ENCODE measurements at regions not wholly inside any gene's neighbourhood (a gene's known extent, or its start where the extent isn't known, plus 50 kb on each side); places are given as distances from the start of the nearest gene placed in this dataset.

DNA sequence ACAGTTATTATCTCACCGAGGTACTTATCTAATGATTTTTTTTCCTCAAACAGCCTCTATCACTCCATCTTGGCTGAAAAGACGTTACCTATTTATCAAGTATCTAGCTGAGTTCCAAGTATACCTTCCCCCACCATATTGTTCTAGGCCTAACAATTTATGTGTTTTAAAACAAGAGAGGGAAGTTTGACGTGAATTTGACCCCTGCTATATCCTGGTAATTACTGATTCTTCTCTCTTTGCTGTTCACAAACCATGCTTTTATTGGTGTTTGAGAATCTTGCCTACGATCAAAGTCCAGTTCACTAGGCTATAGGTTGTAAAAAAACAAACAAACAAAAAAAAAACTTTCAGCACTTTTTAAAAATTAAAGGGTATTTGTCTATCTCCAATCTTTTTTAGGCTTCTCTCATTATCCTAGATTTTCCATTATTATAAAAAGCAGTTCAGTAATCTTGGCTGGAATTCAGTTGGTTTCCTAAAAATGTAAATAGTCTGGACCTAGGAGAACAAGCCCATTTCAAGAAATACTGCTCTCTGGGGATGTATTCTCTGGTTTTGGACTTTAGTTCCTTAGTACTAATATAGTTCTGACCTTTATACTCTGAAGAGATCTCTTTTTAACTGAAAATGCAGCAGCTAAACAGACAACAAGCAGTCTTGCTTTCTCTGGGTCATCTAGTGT is 505.4 kb downstream of the CPS1 start:
- intact Hi-C loops (cut with micrococcal nuclease) = no loop called here

DNA sequence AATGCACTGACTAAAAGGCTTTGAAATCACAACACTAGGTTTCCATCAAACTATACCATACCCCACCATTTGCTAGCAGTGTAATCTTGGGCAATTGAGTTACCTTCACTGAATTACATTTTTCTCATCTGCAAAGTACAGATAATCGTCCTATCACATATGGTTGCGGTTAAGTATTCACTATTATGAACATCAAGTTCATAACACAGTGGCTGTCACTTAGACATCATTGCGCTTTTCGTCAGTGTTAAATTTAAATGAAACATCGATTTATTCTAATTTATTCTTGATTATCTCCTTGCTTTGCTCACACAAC is 505.9 kb downstream of the CPS1 start:
- intact Hi-C loops (cut with micrococcal nuclease) = no loop called here

DNA sequence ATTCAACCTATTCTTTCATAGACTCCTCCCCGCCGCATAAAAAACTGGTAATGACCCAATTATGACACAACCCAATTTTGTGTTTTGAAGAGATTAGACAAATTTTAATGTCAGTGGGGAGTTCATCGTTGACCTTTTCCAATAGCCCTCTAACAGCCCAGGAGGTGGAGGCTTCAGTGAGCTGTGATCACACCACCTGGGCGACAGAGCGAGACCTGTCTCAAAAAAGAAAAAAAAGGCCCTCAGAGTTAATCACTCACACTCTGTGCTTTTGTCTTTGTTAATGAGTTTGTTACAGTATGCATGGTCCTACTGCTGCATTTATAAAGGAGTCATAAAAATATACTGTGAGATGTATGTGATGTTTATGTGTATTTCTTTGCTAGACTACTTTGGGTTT is 510.6 kb downstream of the CPS1 start:
- intact Hi-C loops (cut with micrococcal nuclease) = no loop called here

DNA sequence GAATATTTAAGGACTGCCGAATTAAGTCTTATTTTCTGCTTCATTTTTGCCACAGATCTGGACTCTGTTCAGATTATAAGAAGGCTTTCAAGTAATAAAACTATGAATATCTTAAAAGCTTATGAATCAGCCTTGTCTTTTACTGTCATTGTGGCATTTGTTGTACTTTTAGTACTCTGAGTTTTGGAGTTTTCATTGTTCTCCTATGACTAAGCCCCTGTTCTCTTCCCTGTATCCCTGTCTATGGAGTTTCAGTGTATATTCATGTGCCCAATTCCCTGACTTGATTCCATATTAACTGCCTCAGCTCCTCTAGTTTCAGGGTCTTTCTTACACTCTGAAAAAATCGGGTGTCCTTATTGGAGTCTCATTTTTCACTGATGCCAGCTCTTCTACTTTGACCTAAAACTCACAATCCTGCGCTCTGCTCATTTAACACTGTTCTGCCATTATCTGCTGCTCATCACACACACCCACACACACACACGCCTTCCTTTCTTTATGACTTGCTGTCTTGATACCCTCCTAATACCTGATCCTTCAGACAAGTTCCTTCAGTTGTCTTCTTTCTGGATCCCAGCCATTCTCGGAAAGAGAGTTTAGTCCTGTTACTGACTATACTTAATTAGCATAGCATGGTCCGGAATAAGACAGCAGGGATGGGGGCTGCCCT is 511.8 kb downstream of the CPS1 start:
- intact Hi-C loops (cut with micrococcal nuclease) = no loop called here

DNA sequence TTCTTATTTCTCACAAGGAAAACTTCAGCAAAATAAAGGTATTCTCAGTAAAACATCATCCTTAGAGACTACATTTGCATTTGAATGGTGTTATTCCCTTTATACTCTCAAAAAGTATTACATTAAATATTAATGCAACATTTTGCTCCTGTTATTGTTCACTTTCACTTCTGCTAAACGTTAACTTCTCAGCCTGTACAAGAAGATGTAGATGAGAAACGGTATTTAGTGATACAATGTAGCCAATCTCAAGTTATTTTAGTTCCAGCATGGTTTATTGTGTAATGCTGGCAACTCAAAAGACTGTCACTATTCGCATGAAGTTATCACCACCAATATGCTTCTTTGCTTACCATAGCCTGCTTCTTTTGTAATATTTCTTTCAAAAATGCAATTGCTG is 514.1 kb downstream of the CPS1 start:
- intact Hi-C loops (cut with micrococcal nuclease) = no loop called here

DNA sequence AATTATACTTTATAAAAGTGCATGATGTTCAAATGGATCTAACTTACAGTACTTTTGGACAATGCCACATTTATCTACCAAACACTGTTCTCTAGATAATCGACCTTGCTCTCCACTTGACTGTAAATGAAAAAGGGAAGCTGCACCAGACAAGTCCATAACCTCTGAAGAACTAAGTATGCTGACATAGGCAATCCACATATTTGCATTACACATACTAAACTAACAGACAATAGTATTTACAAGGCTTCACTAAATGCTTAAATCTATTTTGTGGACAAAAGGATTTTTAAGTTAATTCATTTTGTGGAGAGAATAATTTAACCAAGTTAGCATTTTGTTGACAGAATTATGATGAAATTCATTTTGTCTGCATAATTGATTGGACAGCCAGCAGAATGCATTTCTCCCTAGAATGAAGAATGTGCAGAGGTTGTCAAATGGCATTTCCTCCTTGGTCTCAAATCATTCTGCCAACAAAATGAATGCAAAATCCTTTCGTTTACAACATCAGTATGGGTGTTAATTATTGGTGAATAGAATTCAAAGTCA is 520.9 kb downstream of the CPS1 start:
- intact Hi-C loops (cut with micrococcal nuclease) = no loop called here

DNA sequence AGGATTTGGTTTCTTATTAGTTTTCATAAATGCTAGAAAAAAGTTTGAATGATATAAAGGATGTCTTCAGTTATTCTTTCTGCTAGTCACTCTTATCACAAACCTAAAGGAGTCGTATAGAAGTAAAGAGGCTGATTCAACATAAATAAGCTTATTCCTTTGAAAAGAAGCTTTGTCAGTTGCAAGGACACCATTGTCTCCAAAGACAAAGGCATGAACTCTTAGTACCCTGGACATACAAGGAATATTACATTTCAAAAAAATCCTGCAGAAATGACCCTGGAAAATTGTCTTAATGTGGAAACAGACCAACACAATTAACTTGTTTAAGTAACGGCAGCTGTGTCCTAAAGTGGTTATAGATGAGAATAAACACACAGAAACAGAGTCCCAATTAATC is 528.0 kb downstream of the CPS1 start:
- intact Hi-C loops (cut with micrococcal nuclease) = no loop called here

DNA sequence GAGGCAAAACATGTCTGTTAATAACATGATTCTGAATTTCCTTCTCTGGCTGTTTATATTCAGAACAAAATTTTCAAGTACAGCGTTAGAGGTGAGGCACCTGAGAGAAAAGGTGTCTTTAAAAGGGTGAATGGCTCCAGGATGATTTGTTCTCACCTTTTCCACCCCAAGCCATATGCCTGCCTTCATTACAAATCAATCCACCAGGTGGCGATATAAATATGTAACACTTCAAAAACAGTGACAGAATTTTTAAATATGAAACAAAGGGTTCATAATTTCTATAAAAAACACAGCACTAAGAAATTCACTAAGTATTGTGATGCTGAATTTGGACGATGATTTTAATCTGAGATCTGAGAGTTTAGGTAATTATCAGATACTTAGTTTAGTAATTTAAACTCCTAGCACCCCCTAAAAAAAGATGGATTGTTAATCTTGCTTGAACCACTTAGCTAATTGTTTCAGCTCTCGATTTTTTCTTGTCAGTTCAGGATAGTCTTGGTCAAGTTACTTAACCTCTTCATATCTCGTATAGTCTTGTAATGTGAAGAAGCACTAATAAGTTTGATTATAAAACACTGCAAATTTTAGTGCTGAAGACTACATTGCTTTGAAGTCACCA is 528.8 kb downstream of the CPS1 start:
- intact Hi-C loops (cut with micrococcal nuclease) = loop anchor here (1.0 to 5.0 kb wide), 3 partner anchors 73 to 1482 kb away; no protein-coding TSS in a partner anchor

DNA sequence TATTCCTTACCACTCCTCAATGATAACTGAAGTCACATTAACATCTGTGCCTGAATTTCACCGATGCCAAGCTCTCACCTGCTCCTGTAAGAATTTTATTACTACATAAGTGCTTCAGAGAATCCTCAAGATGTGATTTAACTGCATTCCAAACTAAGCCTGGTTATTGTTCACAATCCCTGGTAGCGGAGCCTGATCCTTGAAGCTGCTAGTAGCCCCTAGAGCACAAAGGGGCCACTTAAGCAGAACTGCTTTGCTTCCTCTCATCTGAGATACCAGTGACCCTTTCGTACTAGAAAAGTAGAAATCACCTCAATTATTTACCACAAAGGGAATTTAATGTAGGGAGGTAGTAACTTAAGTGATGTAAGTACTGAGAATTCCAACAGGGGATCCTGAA is 529.6 kb downstream of the CPS1 start:
- intact Hi-C loops (cut with micrococcal nuclease) = loop anchor here (5.0 kb wide), 1 partner anchor 469 kb away; no protein-coding TSS in a partner anchor

DNA sequence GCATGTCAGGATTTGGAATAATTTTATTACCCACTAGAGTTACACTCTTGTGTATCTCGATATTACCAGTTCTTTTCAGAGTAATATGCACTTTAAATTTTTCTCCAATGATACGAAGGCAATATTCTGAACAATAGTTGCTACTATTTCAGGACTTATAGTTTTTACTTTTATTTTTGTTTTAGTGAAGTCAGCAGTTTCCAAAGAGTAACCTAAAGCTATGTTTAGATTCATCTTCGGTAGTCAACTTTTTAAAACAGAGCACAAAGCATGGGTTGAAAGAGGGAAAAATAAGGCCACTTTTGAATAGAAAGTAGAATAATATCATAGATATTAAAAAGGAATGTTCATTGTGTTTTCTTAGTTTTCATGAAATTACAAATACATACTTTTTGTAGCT is 532.7 kb downstream of the CPS1 start:
- intact Hi-C loops (cut with micrococcal nuclease) = loop anchor here (5.0 kb wide), 1 partner anchor 472 kb away; no protein-coding TSS in a partner anchor

DNA sequence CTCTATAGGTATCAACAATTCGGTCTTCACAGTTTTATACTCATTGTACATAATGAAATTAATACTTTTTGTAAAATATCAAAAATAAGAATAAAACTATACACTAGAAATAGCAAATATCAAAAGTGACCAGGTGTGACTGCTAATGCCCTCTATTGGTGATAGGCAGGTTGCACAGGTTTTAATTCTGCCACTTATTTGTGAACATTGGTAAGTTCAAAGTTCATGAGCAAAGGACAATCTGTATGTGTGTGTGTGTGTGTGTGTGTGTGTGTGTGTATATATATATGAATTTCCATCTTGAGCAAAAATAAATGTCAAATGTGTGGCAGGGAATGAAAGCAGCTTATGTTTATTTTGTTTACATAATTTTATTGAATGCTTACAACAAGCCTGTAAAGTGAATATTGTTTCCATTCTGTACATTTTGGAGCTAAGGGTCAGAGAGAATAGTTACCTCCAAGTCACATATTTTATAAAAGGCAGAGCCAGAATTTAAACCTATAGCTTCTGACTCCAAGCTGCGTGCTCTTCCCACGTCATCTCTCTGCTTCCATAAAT is 537.4 kb downstream of the CPS1 start:
- intact Hi-C loops (cut with micrococcal nuclease) = no loop called here

DNA sequence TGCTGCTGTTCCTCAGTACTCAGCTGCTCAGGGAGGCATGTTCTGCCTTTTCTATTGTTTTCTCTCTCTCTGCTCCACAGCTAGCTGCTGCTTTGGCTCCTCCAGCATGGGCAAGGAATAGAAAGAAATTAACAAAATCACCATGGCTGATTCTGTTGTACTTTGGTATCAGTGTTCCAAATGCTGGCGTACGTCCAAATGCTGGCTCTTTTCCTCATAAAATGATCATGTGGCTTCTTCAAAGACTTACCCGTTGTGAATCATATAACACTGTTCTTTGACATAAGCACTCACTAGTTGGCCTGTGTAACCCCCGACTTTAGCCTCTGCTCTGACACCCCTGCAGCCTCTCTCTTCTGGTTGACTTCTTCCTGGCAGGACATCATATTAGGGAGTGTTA is 547.6 kb downstream of the CPS1 start:
- intact Hi-C loops (cut with micrococcal nuclease) = no loop called here

DNA sequence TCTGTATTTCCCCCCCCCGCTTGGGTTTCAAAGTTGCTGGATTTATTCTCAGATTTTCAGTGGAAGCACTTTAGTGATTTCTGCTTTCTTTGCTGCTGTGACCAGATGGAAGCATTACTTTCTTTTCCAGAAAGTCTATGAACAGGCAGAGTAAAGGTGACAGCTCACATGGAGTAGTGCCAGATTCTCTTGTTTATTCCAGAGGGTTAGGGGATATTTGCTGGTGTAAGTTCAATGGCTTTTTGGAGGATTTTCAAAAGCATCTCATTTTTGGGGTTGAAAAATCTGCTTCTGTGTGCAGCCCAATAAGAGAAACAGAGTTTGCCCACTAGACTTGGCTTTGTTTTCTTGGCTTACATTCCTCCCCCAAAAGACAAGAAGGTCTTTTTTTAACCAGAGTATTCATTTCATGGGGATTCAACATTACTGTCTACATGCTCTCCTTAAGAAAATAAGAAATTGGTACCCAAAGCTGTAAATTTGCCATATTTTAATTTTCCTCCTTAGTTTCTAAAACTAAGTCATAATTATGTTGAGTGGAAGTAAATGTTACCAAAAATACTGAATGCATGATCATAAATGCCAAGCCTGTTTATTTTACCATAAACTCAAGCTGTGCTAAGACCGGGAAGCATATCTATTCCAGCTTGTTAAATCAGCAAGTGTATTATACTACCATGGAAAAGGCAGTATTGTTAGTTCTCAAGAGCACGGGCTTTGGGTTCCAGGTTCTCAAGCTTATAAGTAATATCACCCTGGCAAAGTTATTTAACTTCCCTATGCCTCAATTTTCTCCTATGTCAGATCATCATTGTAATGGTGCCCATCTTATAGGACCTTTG is 557.2 kb downstream of the CPS1 start:
- intact Hi-C loops (cut with micrococcal nuclease) = no loop called here

DNA sequence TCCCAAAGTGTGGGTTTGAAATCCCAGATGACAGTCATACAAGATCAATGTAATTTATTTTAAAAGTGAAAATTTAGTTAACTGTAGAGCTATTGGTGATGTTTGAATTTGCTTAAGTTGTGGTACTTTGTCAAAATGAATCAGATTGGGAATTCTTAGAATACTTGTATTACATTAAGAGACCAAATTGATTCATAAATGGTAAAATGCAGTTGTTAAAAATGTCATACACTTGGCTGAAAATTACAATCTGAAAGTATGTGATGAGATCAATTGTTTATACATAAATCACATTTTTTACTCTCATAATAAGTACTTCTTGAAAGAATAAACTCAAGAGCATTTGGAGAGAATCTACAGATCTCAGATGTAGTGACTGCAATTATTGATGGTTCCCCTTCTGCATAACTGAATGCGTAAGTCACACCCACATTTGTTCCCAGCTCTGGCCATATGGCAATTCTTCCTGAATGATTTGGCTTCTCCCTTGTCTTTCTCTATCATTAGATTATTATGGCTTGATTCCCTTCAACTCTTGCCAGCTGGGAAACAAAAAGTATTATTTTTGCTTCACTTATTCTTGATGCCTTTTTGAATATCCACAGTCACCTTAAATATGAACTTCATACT is 558.5 kb downstream of the CPS1 start:
- intact Hi-C loops (cut with micrococcal nuclease) = no loop called here

DNA sequence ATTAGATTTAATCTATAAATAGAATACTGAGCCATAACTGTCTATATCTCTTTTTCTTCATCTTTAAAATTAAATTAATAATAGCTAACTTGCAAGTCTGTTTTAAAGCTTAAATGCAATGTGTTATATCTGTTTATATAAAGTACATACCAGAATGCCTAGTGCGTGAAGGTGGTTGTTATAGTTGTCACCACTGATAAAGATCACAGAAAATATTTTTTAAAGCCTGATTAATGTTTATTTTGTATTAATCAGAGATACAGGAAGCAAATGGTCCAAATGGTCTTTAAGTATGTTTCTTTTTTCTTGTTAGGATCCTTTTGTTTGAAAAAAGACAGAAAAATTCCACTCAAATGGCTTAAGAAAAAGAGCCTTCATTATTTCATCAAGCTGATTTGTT is 560.6 kb downstream of the CPS1 start:
- intact Hi-C loops (cut with micrococcal nuclease) = no loop called here

DNA sequence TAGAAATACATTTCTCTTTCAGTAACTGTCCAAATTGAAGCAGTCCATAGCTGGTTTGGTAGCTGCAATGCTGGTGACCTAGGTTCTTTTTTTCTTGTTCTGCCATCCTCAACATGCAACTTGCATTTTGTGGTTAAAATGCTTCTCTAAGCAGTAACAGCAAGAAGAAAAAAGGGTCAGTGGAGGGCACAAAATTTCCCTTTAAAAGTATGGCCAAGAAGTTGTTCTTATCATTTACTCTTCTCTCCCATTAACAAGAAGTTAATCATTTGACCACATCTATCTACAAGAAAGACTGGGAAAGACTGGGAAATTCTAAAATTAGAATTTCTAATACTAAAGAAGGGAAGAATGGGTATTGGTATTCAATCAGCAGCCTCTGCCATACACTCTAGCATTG is 569.9 kb downstream of the CPS1 start:
- intact Hi-C loops (cut with micrococcal nuclease) = no loop called here

DNA sequence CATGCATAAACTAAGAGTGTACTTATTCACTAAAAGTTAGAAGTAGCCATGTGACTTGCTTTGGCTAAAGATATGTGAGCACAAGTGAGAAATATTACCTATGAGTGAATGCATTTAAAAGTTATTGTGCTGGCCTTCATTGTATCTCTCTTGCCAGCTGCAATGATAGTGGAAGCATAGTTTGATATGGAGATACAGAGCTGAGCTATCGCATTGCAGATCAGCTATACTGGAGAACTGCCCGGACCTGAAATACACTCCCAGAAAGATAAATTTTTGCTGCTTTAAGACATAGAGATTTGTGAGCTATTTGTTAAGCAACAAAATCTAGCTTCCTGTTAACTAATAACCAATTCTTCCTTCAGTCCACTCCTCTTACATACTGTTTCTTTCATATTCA is 571.1 kb downstream of the CPS1 start:
- intact Hi-C loops (cut with micrococcal nuclease) = no loop called here

DNA sequence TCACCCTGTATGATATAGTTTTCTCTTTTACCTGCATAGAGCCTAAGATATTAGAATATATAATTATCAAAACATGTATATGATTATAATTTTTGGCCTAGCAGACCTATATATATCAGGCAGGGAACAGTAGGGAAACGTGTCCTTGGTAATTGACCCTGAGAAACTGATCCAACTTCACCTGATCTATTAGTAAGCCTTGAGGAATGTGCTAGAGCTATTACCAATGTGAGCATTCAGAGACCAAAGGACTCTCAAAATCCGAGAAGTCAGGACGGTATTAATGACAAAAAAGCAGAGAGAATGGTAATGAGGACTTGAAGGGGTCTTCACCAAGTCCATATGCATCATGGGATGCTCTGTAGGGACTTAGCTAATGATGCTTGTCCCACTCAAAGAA is 571.9 kb downstream of the CPS1 start:
- intact Hi-C loops (cut with micrococcal nuclease) = no loop called here

DNA sequence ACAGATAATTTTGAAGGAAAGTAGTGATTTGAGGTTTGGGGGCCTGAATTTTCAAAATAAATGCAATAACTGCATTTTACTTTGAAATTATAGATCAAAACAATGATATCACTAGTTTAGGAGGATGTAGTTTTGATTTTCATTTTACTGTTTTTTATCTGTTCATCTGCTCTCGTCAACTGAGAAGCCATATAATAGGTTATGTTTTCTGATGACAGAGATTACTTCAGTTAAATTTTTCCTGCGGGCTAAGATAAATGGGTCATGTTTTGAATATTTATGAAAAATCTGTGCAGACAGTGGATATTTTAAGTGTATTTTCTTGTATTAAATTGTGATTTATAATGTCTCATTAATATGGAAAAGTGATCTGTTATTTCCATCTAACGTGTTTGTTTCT is 573.4 kb downstream of the CPS1 start:
- intact Hi-C loops (cut with micrococcal nuclease) = no loop called here

DNA sequence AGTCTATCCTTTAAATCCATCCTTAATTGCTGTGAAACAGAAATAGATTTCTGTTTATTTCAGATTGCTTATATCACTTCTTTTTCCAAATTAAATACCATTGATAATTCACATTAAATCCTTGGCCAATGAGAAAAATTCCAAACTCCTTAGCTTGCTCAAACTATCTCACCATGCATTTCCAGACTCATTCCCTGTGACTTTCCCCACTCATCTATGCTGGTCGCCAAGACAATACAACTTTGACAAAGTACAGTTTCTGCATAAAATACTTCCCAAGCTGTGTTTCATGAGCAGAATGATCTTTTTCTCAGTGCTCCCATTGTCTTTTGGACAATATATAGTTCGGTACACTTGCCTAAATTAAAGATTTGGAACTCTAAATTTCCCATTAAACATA is 575.6 kb downstream of the CPS1 start:
- intact Hi-C loops (cut with micrococcal nuclease) = no loop called here

DNA sequence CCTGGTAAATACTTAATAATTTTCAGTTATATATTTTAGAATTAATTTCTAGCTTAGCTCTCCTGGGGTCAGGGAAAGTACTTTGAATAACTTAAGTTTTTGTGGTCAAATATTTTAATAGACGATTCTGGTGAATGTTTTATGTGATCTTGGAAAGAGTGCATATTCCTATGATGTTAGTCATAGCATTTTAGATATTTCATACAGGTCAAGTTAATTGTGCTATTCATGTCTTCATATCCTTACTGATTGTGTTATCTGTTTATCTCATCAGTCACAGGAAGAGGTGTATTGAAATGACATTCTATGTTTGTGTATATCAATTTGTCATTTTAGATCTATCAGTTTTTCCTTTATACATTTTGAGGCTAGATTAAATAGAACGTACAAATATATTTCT is 576.2 kb downstream of the CPS1 start:
- intact Hi-C loops (cut with micrococcal nuclease) = no loop called here
